ENCODE measurements at regions not wholly inside any gene's neighbourhood (a gene's known extent, or its start where the extent isn't known, plus 50 kb on each side); places are given as distances from the start of the nearest gene placed in this dataset.

GRCh38 chr22:26970809-26971394, 313.5 kb downstream of the MIAT start:
- TF ChIP-seq CTCF (IDR thresholded peaks at IDR 0.05) (no peak), POLR2A (IDR thresholded peaks at IDR 0.05) (no peak), EP300 (IDR thresholded peaks at IDR 0.05) (no peak), POLR2AphosphoS5 (IDR thresholded peaks at IDR 0.05) (no peak)

Measured in stomach (tissue), 4 donors.